Astrocyte (in vitro differentiated cells and primary cell): ENCODE measurements at regions not wholly inside any gene's neighbourhood (a gene's known extent, or its start where the extent isn't known, plus 50 kb on each side); places are given as distances from the start of the nearest gene placed in this dataset.

Source experiments
- DNase-seq: peaks from one replicate; pipeline ENCODE4 v3.0.0-alpha.2; 2010; ENCODE audit warnings: low read depth
- FAIRE-seq: peaks from 2 replicates; lab custom pipeline; 2011; peaks lifted over from hg19 to GRCh38; lab: Jason Lieb, UNC
- H2AFZ ChIP-seq: 2 replicates; pipeline ENCODE4 v1.6.0; 2012; ENCODE audit warnings: low read depth, low read length, inconsistent platforms
- H3K27ac ChIP-seq: 2 replicates; pipeline ENCODE4 v1.5.1; 2011; ENCODE audit warnings: low read depth, low read length, inconsistent platforms
- H3K27me3 ChIP-seq: 2 replicates; pipeline ENCODE4 v1.6.0; 2011; ENCODE audit warnings: low read length, inconsistent platforms; ENCODE audit not compliant: insufficient read depth
- H3K36me3 ChIP-seq: 2 replicates; pipeline ENCODE4 v1.5.1; 2011; ENCODE audit warnings: low read length, inconsistent platforms; ENCODE audit not compliant: insufficient read depth
- H3K4me1 ChIP-seq: 2 replicates; pipeline ENCODE4 v1.5.1; 2011; ENCODE audit warnings: low read length, inconsistent platforms; ENCODE audit not compliant: insufficient read depth
- H3K4me2 ChIP-seq: 2 replicates; pipeline ENCODE4 v1.6.0; 2012; ENCODE audit warnings: low read length, inconsistent platforms
- H3K4me3 ChIP-seq: 2 replicates; pipeline ENCODE4 v1.5.1; 2011; ENCODE audit warnings: low read depth, mild to moderate bottlenecking, low read length, inconsistent platforms; ENCODE audit not compliant: insufficient read depth
- H3K79me2 ChIP-seq: 2 replicates; pipeline ENCODE4 v1.6.0; 2012; ENCODE audit warnings: mild to moderate bottlenecking, low read length, inconsistent platforms; ENCODE audit not compliant: insufficient read depth
- H3K9ac ChIP-seq: 2 replicates; pipeline ENCODE4 v1.6.0; 2012; ENCODE audit warnings: mild to moderate bottlenecking, low read length, inconsistent platforms
- H3K9me3 ChIP-seq: 2 replicates; pipeline ENCODE4 v1.5.1; 2012; ENCODE audit warnings: low read depth, mild to moderate bottlenecking, low read length, inconsistent platforms; ENCODE audit not compliant: insufficient read depth
- H4K20me1 ChIP-seq: 2 replicates; pipeline ENCODE4 v1.6.0; 2012; ENCODE audit warnings: low read length, inconsistent platforms; ENCODE audit not compliant: insufficient read depth
- H3K27ac Mint-ChIP-seq: one replicate; pipeline ENCODE4 v1.8.0; 2021; ENCODE audit warnings: mild to moderate bottlenecking, mixed read lengths; ENCODE audit not compliant: unreplicated experiment
- H3K27me3 Mint-ChIP-seq: one replicate; pipeline ENCODE4 v1.8.0; 2021; ENCODE audit warnings: low read depth, mixed read lengths; ENCODE audit not compliant: unreplicated experiment
- H3K36me3 Mint-ChIP-seq: one replicate; pipeline ENCODE4 v1.8.0; 2021; ENCODE audit warnings: low read depth, mixed read lengths; ENCODE audit not compliant: unreplicated experiment
- H3K4me1 Mint-ChIP-seq: one replicate; pipeline ENCODE4 v1.8.0; 2021; ENCODE audit warnings: low read depth, mixed read lengths; ENCODE audit not compliant: unreplicated experiment
- H3K4me3 Mint-ChIP-seq: one replicate; pipeline ENCODE4 v1.8.0; 2021; ENCODE audit warnings: mild to moderate bottlenecking, moderate library complexity, mixed read lengths; ENCODE audit not compliant: unreplicated experiment
- H3K9me3 Mint-ChIP-seq: one replicate; pipeline ENCODE4 v1.8.0; 2021; ENCODE audit warnings: mild to moderate bottlenecking, mixed read lengths; ENCODE audit not compliant: unreplicated experiment
- CTCF ChIP-seq: IDR thresholded peaks from 2 replicates; pipeline ENCODE4 v1.5.1; 2011; ENCODE audit warnings: low read depth, mild to moderate bottlenecking, inconsistent platforms, low read length, moderate library complexity; ENCODE audit not compliant: insufficient read depth
- EZH2 ChIP-seq: IDR thresholded peaks from 2 replicates; pipeline ENCODE4 v1.6.1; 2012; ENCODE audit warnings: mild to moderate bottlenecking, low read length, inconsistent platforms; ENCODE audit not compliant: insufficient read depth

- H3K27ac Mint-ChIP-seq = no peak overlapping the region
- Histone ChIP-seq H3K27ac (no peak overlapping the region), H3K9me3 (no peaks in the 10 kb centered on the region), H4K20me1 (no peaks in the 10 kb centered on the region), H3K4me1 (peaks cover 2% of the 10 kb centered on the region), H3K4me2 (no peak overlapping the region), H3K36me3 (no peaks in the 10 kb centered on the region), H2AFZ (no peak overlapping the region), H3K27me3 (no peaks in the 10 kb centered on the region), H3K4me3 (no peak overlapping the region), H3K9ac (no peak overlapping the region), H3K79me2 (no peaks in the 10 kb centered on the region)
- H3K4me1 Mint-ChIP-seq = peaks cover 6% of the 10 kb centered on the region
- DNase-seq = no peak
- peaks cover 7% of the 10 kb centered on the region for H3K9me3 Mint-ChIP-seq
- H3K36me3 Mint-ChIP-seq = peaks cover 19% of the 10 kb centered on the region
- no peak for TF ChIP-seq CTCF
- TF ChIP-seq EZH2 = no peak
- H3K4me3 Mint-ChIP-seq = no peak overlapping the region
- H3K27me3 Mint-ChIP-seq = no peaks in the 10 kb centered on the region
- FAIRE-seq = no peak
Measured at GRCh38 chr10:28082885-28083284, 84.0 kb upstream of the ODAD2 start.

- H3K36me3 ChIP-seq = no peaks in the 10 kb centered on the region
- Mint-ChIP-seq H3K9me3 (peaks cover 7% of the 10 kb centered on the region), H3K4me3 (no peak overlapping the region), H3K36me3 (peaks cover 19% of the 10 kb centered on the region), H3K4me1 (peaks cover 10% of the 10 kb centered on the region), H3K27me3 (no peaks in the 10 kb centered on the region), H3K27ac (no peak overlapping the region)
- no peak overlapping the region for H3K4me3 ChIP-seq
- DNase-seq (no peak), FAIRE-seq (no peak)
- H3K4me2 ChIP-seq = no peak overlapping the region
- no peak overlapping the region for H2AFZ ChIP-seq
- no peak for TF ChIP-seq CTCF
- no peak for TF ChIP-seq EZH2
- H4K20me1 ChIP-seq = no peaks in the 10 kb centered on the region
- H3K27ac ChIP-seq = no peak overlapping the region
- no peaks in the 10 kb centered on the region for H3K9me3 ChIP-seq
- no peaks in the 10 kb centered on the region for H3K79me2 ChIP-seq
- H3K9ac ChIP-seq = no peak overlapping the region
- no peaks in the 10 kb centered on the region for H3K27me3 ChIP-seq
- no peaks in the 10 kb centered on the region for H3K4me1 ChIP-seq
Measured at GRCh38 chr10:28082316-28082715, 83.4 kb upstream of the ODAD2 start.

GRCh38 chr10:28077889-28078288, 79.0 kb upstream of the ODAD2 start:
- TF ChIP-seq CTCF (no peak), EZH2 (no peak)
- FAIRE-seq (no peak), DNase-seq (peak; percentile 69)
- Histone ChIP-seq H3K27ac (peak overlapping the region; percentile 44), H3K4me2 (peak overlapping the region; percentile 44), H3K27me3 (no peaks in the 10 kb centered on the region), H3K79me2 (no peaks in the 10 kb centered on the region), H3K9ac (peak overlapping the region; percentile 44), H2AFZ (no peak overlapping the region), H3K36me3 (no peaks in the 10 kb centered on the region), H3K9me3 (no peaks in the 10 kb centered on the region), H4K20me1 (no peaks in the 10 kb centered on the region), H3K4me3 (no peak overlapping the region), H3K4me1 (peaks cover under 1% of the 10 kb centered on the region)
- Mint-ChIP-seq H3K27ac (peak overlapping the region; percentile 83), H3K4me1 (peaks cover 10% of the 10 kb centered on the region), H3K36me3 (no peaks in the 10 kb centered on the region), H3K4me3 (no peak overlapping the region), H3K27me3 (no peaks in the 10 kb centered on the region), H3K9me3 (peaks cover 3% of the 10 kb centered on the region)
